M059J (cell line): ENCODE measurements at regions not wholly inside any gene's neighbourhood (a gene's known extent, or its start where the extent isn't known, plus 50 kb on each side); places are given as distances from the start of the nearest gene placed in this dataset.
"Not testable (repeated sequence)": the region's sequence is repeated elsewhere in the genome, so short reads cannot be mapped to it uniquely, and the experiment has no call there.

Experiments
- DNase-seq: peaks from one replicate; pipeline ENCODE4 v3.0.0-alpha.2; 2012; ENCODE audit warnings: low read depth

DNA sequence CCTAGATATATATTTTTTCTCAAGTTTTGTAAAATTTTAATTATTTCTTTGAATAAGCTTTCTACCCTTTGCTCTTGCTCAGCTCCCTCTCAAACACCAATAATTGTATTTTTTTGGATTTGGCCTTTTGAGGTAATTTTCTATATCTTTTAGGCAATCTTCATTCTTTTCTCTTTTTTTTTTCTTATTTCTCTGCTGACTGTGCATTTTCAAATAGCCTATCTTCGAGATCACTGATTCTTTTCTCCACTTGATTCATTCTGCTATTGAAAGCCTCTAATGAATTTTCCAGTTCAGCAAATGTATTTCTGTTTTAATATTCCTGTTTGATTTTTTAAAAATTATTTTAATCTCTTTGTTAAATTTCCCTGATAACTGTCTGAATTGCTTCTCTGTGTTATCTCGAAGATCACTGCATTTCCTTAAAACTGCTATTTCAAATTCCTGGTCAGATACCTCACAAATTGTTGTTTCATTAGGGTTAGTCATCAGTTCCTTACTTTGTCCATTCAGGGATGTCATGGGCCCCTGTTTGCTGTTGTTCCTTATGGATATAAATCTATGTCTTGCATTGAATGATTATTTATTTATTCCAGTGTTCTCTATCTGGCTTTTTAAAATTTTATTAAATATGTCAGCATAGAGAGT is 100.1 kb upstream of the UNC5B start:
- no peak for DNase-seq

- no peak for DNase-seq
Observed at GRCh38 chr10:71116426-71116825, 95.9 kb upstream of the UNC5B start.

DNA sequence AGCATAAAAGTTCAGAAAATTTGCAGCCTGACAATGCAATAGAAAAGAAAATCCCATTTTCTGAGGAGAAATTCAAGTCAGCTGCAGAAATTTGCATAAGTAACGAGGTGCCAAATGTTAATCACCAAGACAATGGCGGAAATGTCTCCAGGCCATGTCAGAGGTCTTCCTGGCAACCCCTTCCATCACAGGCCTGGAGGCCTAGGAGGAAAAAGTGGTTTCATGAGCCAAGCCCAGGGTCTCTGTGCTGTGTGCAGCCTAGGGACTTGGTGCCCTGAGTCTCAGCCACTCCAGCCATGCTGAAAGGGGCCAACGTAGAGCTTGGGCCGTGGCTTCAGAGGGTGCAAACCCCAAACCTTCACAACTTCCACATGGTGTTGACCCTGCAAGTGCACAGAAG is 94.8 kb upstream of the UNC5B start:
- DNase-seq: not testable (repeated sequence)

DNA sequence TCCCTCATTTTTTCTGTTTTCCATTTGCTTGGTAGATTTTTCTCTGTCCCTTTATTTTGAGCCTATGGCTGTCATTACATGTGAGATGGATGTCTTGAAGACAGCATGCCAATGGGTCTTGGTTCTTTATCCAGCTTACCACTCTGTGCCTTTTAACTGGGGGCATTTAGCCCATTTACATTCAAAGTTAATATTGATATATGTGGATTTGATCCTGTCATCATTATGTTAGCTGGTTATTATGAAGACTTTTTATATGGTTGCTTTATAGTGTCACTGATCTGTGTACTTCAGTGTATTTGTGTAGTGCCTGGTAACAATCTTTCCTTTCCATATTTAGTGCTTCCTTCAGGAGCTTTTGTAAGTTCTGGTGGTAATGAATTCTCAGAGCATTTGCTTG is 89.3 kb upstream of the UNC5B start:
- DNase-seq: no peak

DNA sequence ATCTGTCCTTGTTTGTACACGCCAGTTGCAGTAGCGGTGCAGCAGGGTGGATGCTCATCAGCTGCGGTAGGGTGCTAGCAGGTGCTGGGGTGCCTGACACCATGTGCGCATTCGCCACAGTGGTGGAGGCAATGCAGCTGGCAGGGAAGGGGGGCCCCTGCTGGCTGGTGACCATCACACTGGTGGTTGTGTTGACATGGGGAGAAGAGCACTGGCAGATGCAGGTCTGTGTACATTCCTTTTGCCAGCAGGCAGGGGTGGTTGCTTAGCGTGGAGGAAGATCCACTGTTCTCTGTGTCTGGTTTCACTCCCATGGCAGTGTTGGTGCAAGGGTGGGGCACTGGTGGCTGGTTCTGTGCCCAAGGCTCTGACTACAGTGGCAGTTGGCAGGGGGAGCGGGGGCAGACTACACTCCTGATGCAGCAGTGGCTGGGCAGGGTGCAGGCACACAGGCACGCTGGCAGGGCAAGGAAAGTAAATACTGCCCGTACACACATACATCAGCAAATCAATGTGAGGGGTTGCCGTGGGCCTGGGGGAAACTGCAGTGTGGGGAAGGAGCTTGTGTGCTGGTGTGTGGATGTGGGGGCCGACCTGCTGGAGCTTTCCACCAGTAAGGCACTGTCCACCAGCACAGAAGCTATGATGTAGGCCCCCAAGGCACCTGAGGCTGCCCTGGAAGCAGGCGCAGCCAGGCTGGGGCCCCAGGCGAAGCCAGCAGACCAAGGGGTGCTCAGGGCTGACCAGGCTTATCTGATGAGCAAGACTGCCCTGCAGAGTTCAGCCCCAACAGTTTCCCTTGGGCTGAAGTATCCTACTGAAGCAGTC is 87.2 kb upstream of the UNC5B start:
- DNase-seq: no peak

DNA sequence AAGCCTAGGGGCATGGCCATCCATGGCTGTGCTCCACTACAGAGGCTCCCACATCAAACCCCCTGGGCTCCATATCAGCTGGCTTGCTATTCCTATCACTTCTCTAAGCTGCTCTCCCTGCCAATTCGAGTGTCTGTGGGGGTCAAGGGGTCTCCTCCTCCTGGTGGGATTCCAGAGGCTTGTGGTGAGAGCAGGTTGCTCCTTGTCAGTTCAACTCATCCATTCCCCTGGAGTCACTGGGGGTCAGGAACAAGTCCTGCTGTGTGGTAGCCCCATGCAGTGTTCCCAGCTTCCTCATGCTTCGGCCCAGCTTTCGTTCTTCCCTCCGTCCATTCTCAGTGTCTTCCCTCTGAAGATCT is 86.6 kb upstream of the UNC5B start:
- DNase-seq: no peak

- DNase-seq: no peak
Observed at GRCh38 chr10:71126432-71126831, 85.9 kb upstream of the UNC5B start.

DNA sequence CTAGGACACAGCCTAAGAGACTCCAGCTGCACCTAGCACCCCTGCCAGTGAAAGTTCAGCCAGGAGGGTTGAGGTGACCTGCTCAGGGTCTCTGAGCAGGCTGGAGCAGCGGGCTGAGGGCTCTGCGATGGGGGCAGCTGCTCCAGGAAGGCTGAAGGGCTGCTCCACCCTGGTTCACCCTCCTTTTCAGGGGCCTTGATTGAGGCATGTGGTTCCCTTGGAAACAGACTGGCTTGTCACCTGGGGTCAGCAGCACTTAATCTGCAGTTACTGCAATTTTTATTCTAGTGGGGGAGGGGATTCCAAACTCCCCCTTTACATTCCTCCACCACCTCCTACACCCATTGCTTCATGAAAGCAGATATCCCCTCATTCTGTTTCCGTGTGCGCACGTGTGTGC is 85.3 kb upstream of the UNC5B start:
- DNase-seq: no peak

DNA sequence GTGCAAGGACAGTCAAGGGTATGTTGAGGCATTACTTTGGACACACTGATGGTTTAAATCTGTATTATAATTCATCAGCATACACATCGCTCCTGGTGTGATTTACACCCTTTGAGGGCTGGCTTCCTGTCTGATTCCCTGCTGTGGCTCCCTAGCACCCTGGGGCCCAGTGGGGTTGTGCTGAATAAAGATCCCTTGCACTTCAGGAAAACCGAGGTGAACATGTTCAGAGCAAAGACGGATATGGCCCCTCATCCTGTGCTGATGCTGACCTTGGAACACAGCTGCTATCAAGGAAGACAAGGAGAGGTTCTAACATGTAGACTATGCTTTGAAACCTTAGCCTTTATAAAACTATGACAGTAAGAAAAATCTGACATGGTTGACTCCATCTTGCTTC is 84.6 kb upstream of the UNC5B start:
- no peak for DNase-seq

DNA sequence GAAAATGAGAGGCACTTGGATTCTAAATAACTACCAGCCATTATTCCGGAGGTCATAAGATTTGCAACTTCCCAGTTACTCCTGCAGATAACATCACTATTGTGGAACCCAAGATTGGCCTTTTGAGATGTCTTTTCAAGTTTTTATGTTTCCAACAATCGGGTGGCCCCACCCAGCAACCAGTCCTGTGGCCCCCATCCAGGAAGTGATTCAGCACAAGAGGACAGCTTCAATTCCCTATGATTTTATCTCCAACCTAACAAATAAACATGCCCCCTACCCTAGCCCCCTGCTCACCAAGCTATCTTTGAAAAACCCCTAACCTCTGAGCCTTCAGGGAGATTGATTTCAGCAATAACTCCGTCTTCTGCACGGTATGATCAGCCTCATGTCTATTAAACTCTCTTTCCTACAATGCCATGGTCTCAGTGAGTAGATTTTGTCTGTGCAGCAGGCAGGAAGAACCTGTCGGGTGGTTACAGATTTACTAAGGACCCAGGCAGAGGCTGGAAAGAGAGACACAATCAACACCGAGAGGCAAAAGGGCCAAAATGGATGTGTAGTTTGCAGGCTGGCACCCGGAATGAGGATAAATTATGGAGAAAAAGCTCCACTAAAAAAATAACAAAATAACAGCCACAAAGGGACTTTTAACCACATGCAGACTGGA is 83.9 kb upstream of the UNC5B start:
- no peak for DNase-seq

- no peak for DNase-seq
Observed at GRCh38 chr10:71131096-71131495, 81.3 kb upstream of the UNC5B start.

GRCh38 chr10:71131508-71132088 is 80.8 kb upstream of the UNC5B start:
- no peak for DNase-seq

- no peak for DNase-seq
Observed at GRCh38 chr10:71132321-71132810, 80.0 kb upstream of the UNC5B start.

DNA sequence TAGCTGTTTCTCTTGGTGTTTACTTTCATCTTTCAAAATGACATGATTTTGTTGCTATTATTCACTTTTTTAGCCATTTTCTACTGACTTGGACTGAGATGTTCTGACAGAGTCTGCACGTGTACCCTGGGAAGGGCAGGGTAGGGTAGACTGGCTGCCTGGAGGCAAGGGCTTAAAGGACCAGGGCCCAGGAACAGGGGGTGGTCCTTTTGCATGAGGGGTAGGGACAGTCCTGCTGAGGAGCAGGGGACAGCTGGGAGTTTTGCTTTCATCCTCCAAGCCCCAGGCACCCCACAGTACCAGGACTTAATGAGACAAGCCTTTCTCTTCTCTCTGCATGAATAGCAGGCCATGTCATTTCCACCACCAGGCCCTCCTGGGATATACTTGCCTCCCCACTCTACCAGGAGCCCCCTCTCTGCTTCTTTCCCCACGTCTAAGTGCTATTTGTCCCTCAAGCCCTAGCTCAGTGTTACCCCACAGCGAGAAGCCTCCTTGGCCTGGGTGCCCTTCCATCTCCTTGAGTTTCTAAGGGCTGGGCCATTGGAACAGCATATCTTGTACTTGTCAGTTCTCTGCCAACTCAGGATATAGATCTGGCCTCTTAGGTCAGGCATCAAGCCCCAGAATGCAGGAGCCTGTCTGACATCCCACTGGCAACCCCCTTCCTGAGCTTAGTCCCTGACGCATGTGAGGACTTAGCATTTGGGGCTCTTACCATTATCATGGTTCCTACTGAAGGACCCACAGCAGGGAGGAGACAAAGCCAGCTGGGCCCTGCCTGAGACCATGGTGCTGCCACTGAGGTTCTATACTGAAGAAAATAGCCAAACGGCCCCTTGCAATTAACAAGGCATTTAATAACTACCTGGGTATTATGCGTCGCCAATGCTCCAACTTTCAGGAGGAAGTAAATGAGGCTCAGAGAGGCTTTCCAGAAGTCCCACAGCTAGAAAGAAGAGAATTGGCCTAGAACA is 78.4 kb upstream of the UNC5B start:
- no peak for DNase-seq

DNA sequence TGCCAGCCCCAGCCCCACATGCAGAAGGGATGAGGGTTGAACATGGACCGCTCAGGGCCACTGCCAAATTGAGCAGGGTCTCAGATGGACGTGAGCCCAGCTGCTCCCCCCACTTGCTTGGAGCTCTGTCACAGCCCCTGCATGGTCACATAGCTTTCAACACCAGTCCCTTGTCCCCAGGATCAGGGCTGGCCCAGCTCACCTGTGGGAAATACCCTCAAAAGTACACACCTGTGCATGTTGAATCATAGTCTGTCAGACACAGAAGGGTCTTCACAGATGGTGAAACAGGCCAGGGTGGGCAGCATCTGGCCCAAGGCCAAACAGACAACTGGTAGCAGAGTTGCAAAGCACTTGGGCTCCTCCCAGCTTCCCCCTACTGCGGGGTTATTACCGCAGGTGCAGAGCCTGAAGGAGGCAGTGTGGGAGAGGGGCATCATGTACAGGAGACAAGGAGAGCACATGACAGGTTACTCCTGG is 77.6 kb upstream of the UNC5B start:
- no peak for DNase-seq

DNA sequence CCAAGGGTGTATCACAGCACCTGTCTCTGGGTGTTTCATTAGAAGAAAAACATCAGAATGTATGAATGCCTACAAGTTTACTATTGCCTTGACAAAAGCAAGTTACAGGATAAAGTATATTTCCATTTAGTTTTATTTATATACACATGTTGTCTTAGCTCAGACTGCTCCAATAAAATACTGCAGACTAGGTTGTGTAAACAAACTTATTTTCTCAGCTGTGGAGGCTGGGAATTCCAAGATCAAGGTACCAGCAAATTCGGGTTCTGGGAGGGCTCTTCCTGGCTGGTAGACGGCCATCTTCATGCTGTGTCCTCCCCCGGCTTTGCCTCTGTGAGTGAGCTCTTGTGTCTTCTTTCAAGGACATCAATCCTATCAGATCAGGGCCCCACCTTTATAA is 77.1 kb upstream of the UNC5B start:
- DNase-seq: no peak

DNA sequence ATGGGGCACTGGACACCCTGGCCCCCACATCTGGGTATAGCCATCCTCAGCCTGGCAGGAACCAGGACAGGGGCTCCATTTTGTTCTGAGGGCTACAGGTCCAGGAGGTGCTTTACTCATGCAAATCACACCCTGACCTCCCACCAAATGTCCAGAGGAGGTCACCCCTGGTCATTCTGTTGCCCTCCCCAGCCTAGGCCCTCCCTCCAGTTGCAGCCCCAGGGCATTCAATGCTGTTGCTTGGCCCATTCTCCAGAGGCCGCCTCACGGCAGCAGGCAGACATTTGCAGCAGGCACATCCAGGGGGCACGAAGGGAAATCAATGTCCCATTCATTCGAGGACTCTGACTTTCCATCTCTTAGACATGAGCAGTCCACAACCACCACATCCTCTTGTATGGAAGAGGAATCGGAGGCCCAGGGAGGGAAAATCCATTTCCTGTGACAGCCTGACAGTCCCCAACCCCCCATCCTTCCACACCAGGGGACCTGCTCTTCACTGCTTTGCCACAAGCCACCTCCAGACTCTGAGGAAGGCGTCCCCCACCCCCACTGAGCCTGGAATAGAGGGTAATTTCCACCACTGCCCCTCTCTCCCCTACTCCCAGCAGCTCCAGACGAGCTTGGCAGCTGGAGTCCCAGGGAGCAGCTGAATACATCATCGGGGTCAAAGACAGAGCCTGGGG is 76.2 kb upstream of the UNC5B start:
- no peak for DNase-seq

GRCh38 chr10:71137701-71138100 is 74.7 kb upstream of the UNC5B start:
- DNase-seq: no peak

GRCh38 chr10:71138166-71138830 is 74.1 kb upstream of the UNC5B start:
- no peak for DNase-seq

- no peak for DNase-seq
Observed at GRCh38 chr10:71141528-71141927, 70.8 kb upstream of the UNC5B start.
